NCI-H1436 (cell line): ENCODE measurements at regions not wholly inside any gene's neighbourhood (a gene's known extent, or its start where the extent isn't known, plus 50 kb on each side); places are given as distances from the start of the nearest gene placed in this dataset.
A peak's percentile ranks its signal among the peaks of the same experiment; 100 is the strongest.
"Not testable (repeated sequence)": the region's sequence is repeated elsewhere in the genome, so short reads cannot be mapped to it uniquely, and the experiment has no call there.

Source experiments
- DNase-seq: peaks from one replicate; lab custom pipeline; 2025; lab: John Stamatoyannopoulos, UW

DNA sequence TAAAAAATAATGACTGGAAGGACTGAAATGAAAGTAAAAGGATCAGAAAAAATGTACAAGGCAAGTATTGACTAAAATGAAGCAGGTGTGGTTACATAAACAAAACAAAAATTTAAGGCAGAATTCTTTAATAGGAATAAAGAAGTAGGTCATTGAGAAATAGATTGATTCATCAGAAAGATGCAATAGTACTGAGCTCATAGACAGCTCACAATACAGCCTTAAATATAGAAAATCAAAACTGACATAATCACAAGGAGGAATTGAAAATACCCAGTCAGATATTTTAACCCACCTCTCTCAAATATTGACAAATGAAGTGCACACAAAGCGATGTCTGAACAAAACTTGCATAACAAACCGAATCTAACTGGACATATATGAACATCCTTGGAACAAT lies 366.8 kb upstream of the DPYD start:
- DNase-seq = no peak

DNA sequence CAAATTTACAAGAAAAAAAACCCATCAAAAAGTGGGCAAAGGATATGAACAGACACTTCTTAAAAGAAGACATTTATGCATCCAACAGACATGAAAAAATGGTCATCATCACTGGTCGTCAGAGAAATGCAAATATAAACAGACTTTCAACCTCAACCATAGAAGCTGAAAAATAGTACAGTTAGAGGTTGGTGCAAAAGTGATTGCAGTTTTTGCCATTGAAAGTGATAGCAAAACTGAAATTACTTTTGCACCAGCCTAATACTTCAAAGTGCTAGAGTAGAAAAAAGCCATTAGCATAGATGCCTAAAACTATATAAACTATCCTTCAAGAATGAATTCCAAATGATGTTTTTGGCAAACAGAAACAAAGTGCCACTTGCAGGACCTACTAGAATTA lies 365.8 kb upstream of the DPYD start:
- DNase-seq = no peak

GRCh38 chr1:98285286-98285685 lies 364.5 kb upstream of the DPYD start:
- not testable (repeated sequence) for DNase-seq

- DNase-seq = no peak
Measured at GRCh38 chr1:98280049-98280448, 359.2 kb upstream of the DPYD start.

DNA sequence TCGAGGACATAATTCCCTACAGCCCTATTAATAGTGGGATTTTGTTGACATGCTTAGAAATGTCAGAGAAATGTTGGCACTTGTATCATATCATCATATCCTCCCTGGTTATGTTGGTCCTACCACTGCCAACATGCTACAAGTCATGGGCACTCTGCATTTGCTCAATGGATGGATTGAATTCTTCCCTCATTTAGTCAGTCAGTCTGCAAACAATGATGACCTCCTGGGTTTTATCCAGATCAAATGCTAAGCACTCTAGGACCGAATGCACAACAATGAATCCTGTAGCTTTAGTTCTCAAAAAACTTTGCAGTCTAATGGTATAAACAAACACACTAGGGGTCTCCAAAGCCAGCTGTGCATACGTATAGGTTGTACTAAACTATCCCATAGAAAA lies 357.2 kb upstream of the DPYD start:
- no peak for DNase-seq

- no peak for DNase-seq
Measured at GRCh38 chr1:98277118-98277517, 356.3 kb upstream of the DPYD start.

- DNase-seq = no peak
Measured at GRCh38 chr1:98276514-98276913, 355.7 kb upstream of the DPYD start.

- no peak for DNase-seq
Measured at GRCh38 chr1:98268316-98268715, 347.5 kb upstream of the DPYD start.

GRCh38 chr1:98267423-98267822 lies 346.6 kb upstream of the DPYD start:
- DNase-seq = no peak

DNA sequence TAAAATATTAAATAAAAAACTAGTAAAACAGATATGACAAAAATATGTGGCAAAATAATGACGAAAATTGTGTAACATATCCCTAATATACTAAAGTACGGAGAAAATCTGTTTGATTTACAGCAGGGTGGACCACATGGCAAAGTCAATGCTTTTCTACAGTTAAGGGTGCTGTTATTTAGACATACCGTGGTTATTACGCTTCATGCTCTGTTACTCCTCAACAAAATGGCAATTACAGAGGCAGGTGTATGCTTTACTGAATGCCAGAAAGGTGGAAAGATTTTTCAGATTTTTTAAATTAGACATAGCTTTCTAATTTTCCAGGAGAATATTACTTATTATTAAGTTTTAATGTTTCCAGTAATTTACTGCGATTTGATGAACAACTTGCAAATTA lies 343.9 kb upstream of the DPYD start:
- peak; percentile 44 for DNase-seq

DNA sequence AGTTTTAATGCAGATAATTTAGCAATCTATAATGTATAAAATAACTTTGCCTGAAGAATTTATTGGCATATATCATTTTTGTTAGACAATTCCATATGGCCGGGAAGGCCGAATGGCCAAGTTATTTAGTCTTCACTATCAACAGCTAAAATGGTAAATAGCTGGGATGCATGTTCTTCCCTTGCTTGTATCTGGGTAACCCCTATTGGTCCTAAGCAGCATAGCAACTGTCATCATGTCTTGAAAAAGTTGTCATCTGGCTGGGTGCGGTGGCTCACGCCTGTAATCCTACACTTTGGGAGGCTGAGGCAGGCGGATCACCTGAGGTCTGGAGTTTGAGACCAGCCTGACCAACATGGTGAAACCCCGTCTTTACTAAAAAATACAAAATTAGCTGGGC lies 340.0 kb upstream of the DPYD start:
- DNase-seq = no peak

- DNase-seq = no peak
Measured at GRCh38 chr1:98260412-98260811, 339.6 kb upstream of the DPYD start.

- DNase-seq = no peak
Measured at GRCh38 chr1:98256700-98257099, 335.9 kb upstream of the DPYD start.

DNA sequence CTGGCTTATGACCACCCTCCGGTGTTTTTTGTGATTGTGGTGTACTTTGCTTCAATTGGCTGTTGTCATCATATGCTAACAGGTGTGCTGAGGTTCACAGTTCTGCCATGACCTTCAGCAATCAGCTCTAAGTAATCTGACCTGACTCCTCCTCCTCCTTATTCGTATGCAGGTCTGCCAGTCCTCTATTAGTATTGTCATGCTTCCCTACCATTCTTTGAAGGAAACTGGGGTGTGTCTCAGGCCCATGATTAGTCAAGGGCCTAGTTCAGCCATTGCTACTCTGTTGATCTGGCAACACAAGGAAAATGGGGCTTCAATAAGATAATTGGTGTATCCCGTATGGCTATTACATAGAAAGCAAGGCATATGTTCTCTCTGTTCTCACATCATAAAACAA lies 332.3 kb upstream of the DPYD start:
- DNase-seq = no peak

- no peak for DNase-seq
Measured at GRCh38 chr1:98251497-98251896, 330.7 kb upstream of the DPYD start.

DNA sequence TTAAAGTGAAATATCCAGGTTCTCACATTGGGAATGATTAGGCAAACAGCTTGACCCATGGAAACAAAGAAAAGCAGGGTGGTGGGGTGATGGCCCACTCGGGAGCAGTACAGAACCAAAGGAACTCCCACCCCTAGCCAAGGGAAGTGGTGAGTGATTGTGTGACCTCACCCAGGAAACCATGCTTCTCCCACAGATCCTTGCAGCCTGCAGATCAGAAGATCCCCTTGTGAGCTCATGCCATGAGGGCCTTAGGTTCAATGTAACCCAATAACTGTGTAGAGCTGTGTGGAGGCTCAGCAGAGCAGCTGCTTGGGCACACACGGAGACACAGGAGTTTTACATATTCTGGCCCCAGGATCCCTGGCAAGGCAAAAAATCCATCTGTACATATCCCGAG lies 311.8 kb upstream of the DPYD start:
- DNase-seq = no peak

DNA sequence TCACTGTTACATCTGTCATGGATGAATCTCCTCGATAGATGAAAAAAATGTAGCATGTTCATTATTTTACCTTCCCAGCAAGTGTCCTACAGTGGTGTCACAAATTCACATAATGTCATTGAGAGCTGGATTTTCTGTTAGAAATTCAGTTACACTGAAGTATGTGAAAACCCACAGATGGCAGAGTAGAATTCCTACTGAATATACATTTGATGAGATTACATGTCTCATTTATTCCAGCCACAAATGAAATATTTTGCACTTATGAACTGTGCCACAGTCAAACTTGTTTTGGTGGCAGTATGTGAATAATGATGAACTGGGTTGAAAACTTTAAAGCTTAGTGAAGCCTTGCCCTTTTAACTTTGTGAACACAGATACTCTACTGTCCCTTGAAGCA lies 301.9 kb upstream of the DPYD start:
- no peak for DNase-seq

- peak; percentile 2 for DNase-seq
Measured at GRCh38 chr1:98221923-98222322, 301.1 kb upstream of the DPYD start.

GRCh38 chr1:98217601-98218000 lies 296.8 kb upstream of the DPYD start:
- no peak for DNase-seq

- DNase-seq = no peak
Measured at GRCh38 chr1:98216304-98216703, 295.5 kb upstream of the DPYD start.

GRCh38 chr1:98211271-98211845 lies 290.5 kb upstream of the DPYD start:
- DNase-seq = no peak

- no peak for DNase-seq
Measured at GRCh38 chr1:98210563-98210962, 289.7 kb upstream of the DPYD start.

GRCh38 chr1:98210064-98210463 lies 289.2 kb upstream of the DPYD start:
- no peak for DNase-seq

- DNase-seq = no peak
Measured at GRCh38 chr1:98205291-98206017, 284.6 kb upstream of the DPYD start.
